A673 (cell line): ENCODE measurements at regions not wholly inside any gene's neighbourhood (a gene's known extent, or its start where the extent isn't known, plus 50 kb on each side); places are given as distances from the start of the nearest gene placed in this dataset.

ENCODE experiments used
- BruUV-seq: library from RNA; stranded (reverse); fragments of 400-500 nt; replicated peaks from 2 replicates; lab custom pipeline; 2021; lab: Mats Ljungman, UMichigan
- CTCF ChIA-PET: fragments of 300-600 bp; sonication (Branson Sonifier 250); formaldehyde crosslinking; loops from one replicate; lab custom pipeline; 2022; ENCODE audit warnings: antibody characterized with exemption; lab: Charles Lee
- POLR2A ChIA-PET: fragments of 300-600 bp; sonication (Branson Sonifier 250); formaldehyde crosslinking; loops from one replicate; lab custom pipeline; 2022; ENCODE audit warnings: antibody characterized with exemption; ENCODE audit not compliant: low non-redundant PET; lab: Charles Lee
- DNase-seq: peaks from one replicate; pipeline ENCODE4 v3.0.0-alpha.2; 2015; ENCODE audit warnings: low spot score
- H3K27ac ChIP-seq: fragments of 200-600 bp; sonication (generic); 2 replicates; pipeline ENCODE4 v1.5.1; 2016; ENCODE audit warnings: mixed run types, low read depth, mild to moderate bottlenecking, mixed read lengths, antibody characterized with exemption, low read length; ENCODE audit not compliant: poor library complexity, severe bottlenecking
- H3K27me3 ChIP-seq: fragments of 200-600 bp; sonication (generic); replicated peaks from 2 replicates; pipeline ENCODE4 v1.6.1; 2017; ENCODE audit warnings: mixed run types, low read depth, mild to moderate bottlenecking, mixed read lengths, antibody characterized with exemption, low read length; ENCODE audit not compliant: insufficient read depth, poor library complexity
- H3K36me3 ChIP-seq: fragments of 200-600 bp; sonication (generic); 2 replicates; pipeline ENCODE4 v1.6.1; 2016; ENCODE audit warnings: mixed run types, mild to moderate bottlenecking, mixed read lengths, antibody characterized with exemption, low read length; ENCODE audit not compliant: insufficient read depth, poor library complexity, severe bottlenecking
- H3K4me1 ChIP-seq: fragments of 200-600 bp; sonication (generic); 2 replicates; pipeline ENCODE4 v1.6.1; 2017; ENCODE audit warnings: mixed run types, mild to moderate bottlenecking, mixed read lengths, antibody characterized with exemption, low read length; ENCODE audit not compliant: insufficient read depth, poor library complexity, severe bottlenecking
- H3K4me3 ChIP-seq: fragments of 200-600 bp; sonication (generic); 2 replicates; pipeline ENCODE4 v1.5.1; 2016; ENCODE audit warnings: low read depth, mixed run types, mild to moderate bottlenecking, mixed read lengths, low read length; ENCODE audit not compliant: poor library complexity, severe bottlenecking
- H3K9me3 ChIP-seq: fragments of 200-600 bp; sonication (generic); 2 replicates; pipeline ENCODE4 v1.6.1; 2016; ENCODE audit warnings: mixed run types, low read depth, mild to moderate bottlenecking, mixed read lengths, antibody characterized with exemption, low read length; ENCODE audit not compliant: poor library complexity, severe bottlenecking
- CTCF ChIP-seq: fragments of 300-800, 200-600 bp; sonication (generic); conservative IDR thresholded peaks from 2 replicates; pipeline ENCODE4 v1.5.1; 2017; ENCODE audit warnings: low read depth, mild to moderate bottlenecking, antibody characterized with exemption, low read length, moderate library complexity, mixed read lengths
- EZH2 ChIP-seq: fragments of 200-600 bp; sonication (generic); IDR thresholded peaks from 2 replicates; pipeline ENCODE4 v1.6.1; 2017; ENCODE audit warnings: borderline replicate concordance, low read depth, mild to moderate bottlenecking, mixed read lengths, antibody characterized with exemption, low read length; ENCODE audit not compliant: poor library complexity, severe bottlenecking
- intact Hi-C: fragments of 100-400 bp; cut with micrococcal nuclease; formaldehyde crosslinking; loops from one replicate; pipeline ENCODE4 v1.10.0; 2022; ENCODE audit not compliant: unreplicated experiment

- H3K27ac ChIP-seq = no peak overlapping the region
- H3K9me3 ChIP-seq = peaks cover 12% of the 10 kb centered on the region
- H3K4me1 ChIP-seq = peaks cover 3% of the 10 kb centered on the region
- TF ChIP-seq EZH2 (no peak), CTCF (no peak)
- H3K36me3 ChIP-seq = no peaks in the 10 kb centered on the region
- BruUV-seq = no TSS peak
- CTCF ChIA-PET = no interaction called here
- H3K4me3 ChIP-seq = no peak overlapping the region
- POLR2A ChIA-PET = no interaction called here
- H3K27me3 ChIP-seq = no peaks in the 10 kb centered on the region
- no peak for DNase-seq
- intact Hi-C loops = no loop called here
Measured at GRCh38 chr2:12803607-12804006, 86.9 kb downstream of the TRIB2 start.

GRCh38 chr2:12804091-12804856 lies 87.5 kb downstream of the TRIB2 start:
- Histone ChIP-seq H3K27me3 (no peaks in the 10 kb centered on the region), H3K27ac (no peak overlapping the region), H3K36me3 (no peaks in the 10 kb centered on the region), H3K4me1 (peaks cover 3% of the 10 kb centered on the region), H3K4me3 (no peak overlapping the region), H3K9me3 (peaks cover 12% of the 10 kb centered on the region)
- intact Hi-C loops = no loop called here
- no TSS peak for BruUV-seq
- CTCF ChIA-PET = no interaction called here
- POLR2A ChIA-PET = no interaction called here
- no peak for DNase-seq
- TF ChIP-seq EZH2 = no peak
- no peak for TF ChIP-seq CTCF

GRCh38 chr2:12805033-12805432 lies 88.3 kb downstream of the TRIB2 start:
- ChIA-PET POLR2A (no interaction called here), CTCF (no interaction called here)
- Histone ChIP-seq H3K27ac (no peak overlapping the region), H3K4me1 (peaks cover 11% of the 10 kb centered on the region), H3K27me3 (no peaks in the 10 kb centered on the region), H3K4me3 (no peak overlapping the region), H3K9me3 (peaks cover 12% of the 10 kb centered on the region), H3K36me3 (no peaks in the 10 kb centered on the region)
- intact Hi-C loops = no loop called here
- no peak for DNase-seq
- BruUV-seq = no TSS peak
- no peak for TF ChIP-seq EZH2
- TF ChIP-seq CTCF = no peak
